ENCODE measurements at regions not wholly inside any gene's neighbourhood (a gene's known extent, or its start where the extent isn't known, plus 50 kb on each side); places are given as distances from the start of the nearest gene placed in this dataset.
"Not testable (repeated sequence)": the region's sequence is repeated elsewhere in the genome, so short reads cannot be mapped to it uniquely, and the experiment has no call there.

GRCh38 chr2:187774551-187775071, 220.4 kb upstream of the TFPI start:
- 100% methylated on average over 1 of the region's 1 CpG for WGBS
- intact Hi-C loops (cut with DNase I) = no loop called here

GRCh38 chr2:187775196-187775595, 221.0 kb upstream of the TFPI start:
- H3K36me3 ChIP-seq = no peaks in the 10 kb centered on the region
- WGBS = 63% methylated on average over 2 of the region's 2 CpGs
- DNase-seq (ENCODE audit: low spot score) = no peak
- H3K4me3 ChIP-seq = no peak overlapping the region
- H3K27ac ChIP-seq = no peak overlapping the region
- TF ChIP-seq POLR2AphosphoS5 (IDR thresholded peaks at IDR 0.05) (no peak), POLR2A (IDR thresholded peaks at IDR 0.05) (no peak), CTCF (IDR thresholded peaks at IDR 0.05) (no peak)
- no peaks in the 10 kb centered on the region for H3K27me3 ChIP-seq (replicated peaks; ENCODE audit: insufficient read depth)
- intact Hi-C loops (cut with DNase I) = no loop called here
- H3K4me1 ChIP-seq (replicated peaks) = no peaks in the 10 kb centered on the region
- no peaks in the 10 kb centered on the region for H3K9me3 ChIP-seq

More at GRCh38 chr2:187774551-187775071, 220.4 kb upstream of the TFPI start:
- Histone ChIP-seq H3K9me3 (no peaks in the 10 kb centered on the region), H3K36me3 (no peaks in the 10 kb centered on the region), H3K4me1 (replicated peaks) (no peaks in the 10 kb centered on the region), H3K4me3 (no peak overlapping the region), H3K27me3 (replicated peaks; ENCODE audit: insufficient read depth) (no peaks in the 10 kb centered on the region), H3K27ac (no peak overlapping the region)
- TF ChIP-seq POLR2A (IDR thresholded peaks at IDR 0.05) = no peak
- no peak for TF ChIP-seq CTCF (IDR thresholded peaks at IDR 0.05)
- TF ChIP-seq POLR2AphosphoS5 (IDR thresholded peaks at IDR 0.05) = no peak
- no peak for DNase-seq (ENCODE audit: low spot score)

GRCh38 chr2:187775651-187776050, 221.4 kb upstream of the TFPI start:
- Histone ChIP-seq H3K4me3 (no peak overlapping the region), H3K27me3 (replicated peaks; ENCODE audit: insufficient read depth) (no peaks in the 10 kb centered on the region), H3K4me1 (replicated peaks) (no peaks in the 10 kb centered on the region), H3K27ac (no peak overlapping the region), H3K9me3 (no peaks in the 10 kb centered on the region), H3K36me3 (no peaks in the 10 kb centered on the region)
- intact Hi-C loops (cut with DNase I) = no loop called here
- DNase-seq (ENCODE audit: low spot score) = no peak
- 74% methylated on average over 1 of the region's 1 CpG for WGBS
- no peak for TF ChIP-seq CTCF (IDR thresholded peaks at IDR 0.05)
- no peak for TF ChIP-seq POLR2AphosphoS5 (IDR thresholded peaks at IDR 0.05)
- no peak for TF ChIP-seq POLR2A (IDR thresholded peaks at IDR 0.05)

- no peak overlapping the region for H3K4me3 ChIP-seq
- DNase-seq (ENCODE audit: low spot score) = no peak
- intact Hi-C loops (cut with DNase I) = no loop called here
- TF ChIP-seq POLR2A (IDR thresholded peaks at IDR 0.05) = no peak
- TF ChIP-seq CTCF (IDR thresholded peaks at IDR 0.05) = no peak
- TF ChIP-seq POLR2AphosphoS5 (IDR thresholded peaks at IDR 0.05) = no peak
- no peak overlapping the region for H3K27ac ChIP-seq
- no peaks in the 10 kb centered on the region for H3K36me3 ChIP-seq
- H3K27me3 ChIP-seq (replicated peaks; ENCODE audit: insufficient read depth) = no peaks in the 10 kb centered on the region
- H3K4me1 ChIP-seq (replicated peaks) = no peaks in the 10 kb centered on the region
- no peaks in the 10 kb centered on the region for H3K9me3 ChIP-seq
These were observed 228.1 kb upstream of the TFPI start for GRCh38 chr2:187782301-187782700.

- H3K9me3 ChIP-seq = no peaks in the 10 kb centered on the region
- intact Hi-C loops (cut with DNase I) = no loop called here
- WGBS = 100% methylated on average over 1 of the region's 1 CpG
- no peak for TF ChIP-seq POLR2A (IDR thresholded peaks at IDR 0.05)
- no peak for TF ChIP-seq CTCF (IDR thresholded peaks at IDR 0.05)
- no peak for TF ChIP-seq POLR2AphosphoS5 (IDR thresholded peaks at IDR 0.05)
- H3K27me3 ChIP-seq (replicated peaks; ENCODE audit: insufficient read depth) = no peaks in the 10 kb centered on the region
- H3K4me3 ChIP-seq = no peak overlapping the region
- no peak for DNase-seq (ENCODE audit: low spot score)
- no peaks in the 10 kb centered on the region for H3K36me3 ChIP-seq
- H3K4me1 ChIP-seq (replicated peaks) = no peaks in the 10 kb centered on the region
- H3K27ac ChIP-seq = no peak overlapping the region
These were observed 229.2 kb upstream of the TFPI start for GRCh38 chr2:187783446-187783845.

- H3K4me3 ChIP-seq; H3K4me1 ChIP-seq (replicated peaks); H3K36me3 ChIP-seq; DNase-seq (ENCODE audit: low spot score); H3K27ac ChIP-seq; H3K27me3 ChIP-seq (replicated peaks; ENCODE audit: insufficient read depth); H3K9me3 ChIP-seq; intact Hi-C loops (cut with DNase I): not testable (repeated sequence)
- WGBS = 61% methylated on average over 3 of the region's 3 CpGs
These were observed 229.9 kb upstream of the TFPI start for GRCh38 chr2:187784138-187784537.
